AG04449 (cell line): ENCODE measurements at regions not wholly inside any gene's neighbourhood (a gene's known extent, or its start where the extent isn't known, plus 50 kb on each side); places are given as distances from the start of the nearest gene placed in this dataset.

Experiments used
- CTCF ChIA-PET: fragments of 350-600 bp; formaldehyde crosslinking; extraction: SDS; loops from one replicate; lab custom pipeline; 2021; ENCODE audit warnings: antibody characterized with exemption; lab: Yijun Ruan, JAX
- POLR2A ChIA-PET: fragments of 400-600, 350-600 bp; formaldehyde crosslinking; extraction: SDS; loops from one replicate; lab custom pipeline; 2020; ENCODE audit warnings: antibody characterized with exemption, inconsistent platforms; lab: Yijun Ruan, JAX
- DNase-seq: peaks from one replicate; pipeline ENCODE4 v3.0.0-alpha.2; 2010; ENCODE audit warnings: low read depth, low spot score
- H3K4me3 ChIP-seq: 2 replicates; pipeline ENCODE4 v1.5.1; 2011; ENCODE audit warnings: low read depth, mild to moderate bottlenecking, control low read depth, low read length
- CTCF ChIP-seq: IDR thresholded peaks from one replicate; pipeline ENCODE4 v1.5.1; 2011; ENCODE audit warnings: mild to moderate bottlenecking, moderate library complexity, low read length, control low read depth, inconsistent platforms; ENCODE audit not compliant: insufficient read depth; ENCODE audit errors: missing control alignments

GRCh38 chr1:63051356-63051755 is 267.4 kb downstream of the ATG4C start:
- TF ChIP-seq CTCF: no peak
- ChIA-PET CTCF (no interaction called here), POLR2A (no interaction called here)
- no peak for DNase-seq
- H3K4me3 ChIP-seq: no peak overlapping the region

- ChIA-PET CTCF (no interaction called here), POLR2A (no interaction called here)
- no peak for TF ChIP-seq CTCF
- no peak for DNase-seq
- no peak overlapping the region for H3K4me3 ChIP-seq
Measured at GRCh38 chr1:63051886-63052285, 268.0 kb downstream of the ATG4C start.

GRCh38 chr1:63054184-63054583 is 268.2 kb upstream of the FOXD3 start:
- ChIA-PET CTCF (interaction anchor here (1.4 kb wide), 1 partner anchor 95 kb away, joined by 3 read pairs; no protein-coding TSS in a partner anchor), POLR2A (no interaction called here)
- DNase-seq: no peak
- TF ChIP-seq CTCF: no peak
- H3K4me3 ChIP-seq: no peak overlapping the region

- H3K4me3 ChIP-seq: no peak overlapping the region
- DNase-seq: no peak
- CTCF ChIA-PET: no interaction called here
- POLR2A ChIA-PET: no interaction called here
- TF ChIP-seq CTCF: no peak
Measured at GRCh38 chr1:63063367-63063766, 259.0 kb upstream of the FOXD3 start.

GRCh38 chr1:63064135-63064534 is 258.2 kb upstream of the FOXD3 start:
- POLR2A ChIA-PET: no interaction called here
- CTCF ChIA-PET: no interaction called here
- no peak for DNase-seq
- H3K4me3 ChIP-seq: no peak overlapping the region
- TF ChIP-seq CTCF: no peak

GRCh38 chr1:63068626-63069025 is 253.7 kb upstream of the FOXD3 start:
- no peak overlapping the region for H3K4me3 ChIP-seq
- TF ChIP-seq CTCF: no peak
- DNase-seq: no peak
- CTCF ChIA-PET: no interaction called here
- POLR2A ChIA-PET: no interaction called here
